Activated naive CD8-positive, alpha-beta T cell treated with anti-CD3 and anti-CD28 coated beads for 36 hours (primary cell): ENCODE measurements at regions not wholly inside any gene's neighbourhood (a gene's known extent, or its start where the extent isn't known, plus 50 kb on each side); places are given as distances from the start of the nearest gene placed in this dataset.
A peak's percentile ranks its signal among the peaks of the same experiment; 100 is the strongest.

ENCODE experiments used
- DNase-seq: peaks from one replicate; pipeline ENCODE4 v3.0.0; 2021
- H3K27ac Mint-ChIP-seq: one replicate; pipeline ENCODE4 v1.8.0; 2022; ENCODE audit warnings: mild to moderate bottlenecking, moderate library complexity, mixed read lengths
- H3K27me3 Mint-ChIP-seq: one replicate; pipeline ENCODE4 v1.8.0; 2022; ENCODE audit warnings: mild to moderate bottlenecking, mixed read lengths
- H3K36me3 Mint-ChIP-seq: one replicate; pipeline ENCODE4 v1.8.0; 2021; ENCODE audit warnings: mild to moderate bottlenecking, mixed read lengths
- H3K4me1 Mint-ChIP-seq: one replicate; pipeline ENCODE4 v1.8.0; 2021; ENCODE audit warnings: mixed read lengths
- H3K4me3 Mint-ChIP-seq: one replicate; pipeline ENCODE4 v1.8.0; 2022; ENCODE audit warnings: mild to moderate bottlenecking, moderate library complexity, mixed read lengths
- H3K9me3 Mint-ChIP-seq: one replicate; pipeline ENCODE4 v1.8.0; 2022; ENCODE audit warnings: mixed read lengths

- Mint-ChIP-seq H3K4me1 (peaks cover 14% of the 10 kb centered on the region), H3K27ac (no peak overlapping the region), H3K36me3 (no peaks in the 10 kb centered on the region), H3K27me3 (peaks cover 58% of the 10 kb centered on the region), H3K9me3 (no peaks in the 10 kb centered on the region), H3K4me3 (peak overlapping the region; percentile 64)
- peak; percentile 74 for DNase-seq
Observed at GRCh38 chr17:81345228-81346089, 49.8 kb upstream of the BAHCC1 start.
